ENCODE measurements at regions not wholly inside any gene's neighbourhood (a gene's known extent, or its start where the extent isn't known, plus 50 kb on each side); places are given as distances from the start of the nearest gene placed in this dataset.

GRCh38 chr2:58951722-58952121 lies 710.6 kb upstream of the FANCL start:
- H3K36me3 ChIP-seq (ENCODE audit: control insufficient read depth in 3 of 3, insufficient read depth in 2 of 3, low read depth in 1 of 3, low read length in 3 of 3): no peaks in the 10 kb centered on the region
- no peak for FAIRE-seq
- H3K9me3 ChIP-seq (ENCODE audit: control insufficient read depth in 2 of 2, insufficient read depth in 1 of 2, low read depth in 1 of 2, low read length in 1 of 2): no peaks in the 10 kb centered on the region
- 84 to 88% (median 85%) methylated on average over 3 of the region's 3 CpGs for WGBS, 3 donors
- H3K27me3 ChIP-seq (ENCODE audit: control insufficient read depth in 3 of 3, insufficient read depth in 3 of 3, low read length in 3 of 3): peaks cover 0 to 2% (median 2%) of the 10 kb centered on the region in 3 donors
- H3K4me1 ChIP-seq (ENCODE audit: control insufficient read depth in 3 of 3, insufficient read depth in 2 of 3, low read depth in 1 of 3, low read length in 2 of 3): no peaks in the 10 kb centered on the region
- no peak overlapping the region for H3K4me3 ChIP-seq (ENCODE audit: low read depth in 1 of 3, low read length in 3 of 3)
- H3K27ac ChIP-seq (ENCODE audit: low read depth in 1 of 3, low read length in 2 of 3): no peak overlapping the region
- no peak for DNase-seq

GRCh38 chr2:58950795-58951462 lies 709.8 kb upstream of the FANCL start:
- Histone ChIP-seq H3K27ac (ENCODE audit: low read depth in 1 of 3, low read length in 2 of 3) (no peak overlapping the region), H3K36me3 (ENCODE audit: control insufficient read depth in 3 of 3, insufficient read depth in 2 of 3, low read depth in 1 of 3, low read length in 3 of 3) (no peaks in the 10 kb centered on the region), H3K27me3 (ENCODE audit: control insufficient read depth in 3 of 3, insufficient read depth in 3 of 3, low read length in 3 of 3) (peaks cover 0 to 2% (median 2%) of the 10 kb centered on the region in 3 donors), H3K4me1 (ENCODE audit: control insufficient read depth in 3 of 3, insufficient read depth in 2 of 3, low read depth in 1 of 3, low read length in 2 of 3) (no peaks in the 10 kb centered on the region), H3K9me3 (ENCODE audit: control insufficient read depth in 2 of 2, insufficient read depth in 1 of 2, low read depth in 1 of 2, low read length in 1 of 2) (no peaks in the 10 kb centered on the region), H3K4me3 (ENCODE audit: low read depth in 1 of 3, low read length in 3 of 3) (no peak overlapping the region)
- FAIRE-seq (no peak), DNase-seq (no peak)
- WGBS, 3 donors: 79 to 85% (median 81%) methylated on average over 4 of the region's 4 CpGs

- H3K4me3 ChIP-seq (ENCODE audit: low read depth in 1 of 3, low read length in 3 of 3): no peak overlapping the region
- DNase-seq (no peak), FAIRE-seq (no peak)
- no peaks in the 10 kb centered on the region for H3K36me3 ChIP-seq (ENCODE audit: control insufficient read depth in 3 of 3, insufficient read depth in 2 of 3, low read depth in 1 of 3, low read length in 3 of 3)
- no peak overlapping the region for H3K27ac ChIP-seq (ENCODE audit: low read depth in 1 of 3, low read length in 2 of 3)
- no peaks in the 10 kb centered on the region for H3K27me3 ChIP-seq (ENCODE audit: control insufficient read depth in 3 of 3, insufficient read depth in 3 of 3, low read length in 3 of 3)
- H3K4me1 ChIP-seq (ENCODE audit: control insufficient read depth in 3 of 3, insufficient read depth in 2 of 3, low read depth in 1 of 3, low read length in 2 of 3): no peaks in the 10 kb centered on the region
- peaks cover 0 to 5% of the 10 kb centered on the region in 2 donors for H3K9me3 ChIP-seq (ENCODE audit: control insufficient read depth in 2 of 2, insufficient read depth in 1 of 2, low read depth in 1 of 2, low read length in 1 of 2)
Measured at GRCh38 chr2:58939388-58939787, 698.3 kb upstream of the FANCL start.

DNA sequence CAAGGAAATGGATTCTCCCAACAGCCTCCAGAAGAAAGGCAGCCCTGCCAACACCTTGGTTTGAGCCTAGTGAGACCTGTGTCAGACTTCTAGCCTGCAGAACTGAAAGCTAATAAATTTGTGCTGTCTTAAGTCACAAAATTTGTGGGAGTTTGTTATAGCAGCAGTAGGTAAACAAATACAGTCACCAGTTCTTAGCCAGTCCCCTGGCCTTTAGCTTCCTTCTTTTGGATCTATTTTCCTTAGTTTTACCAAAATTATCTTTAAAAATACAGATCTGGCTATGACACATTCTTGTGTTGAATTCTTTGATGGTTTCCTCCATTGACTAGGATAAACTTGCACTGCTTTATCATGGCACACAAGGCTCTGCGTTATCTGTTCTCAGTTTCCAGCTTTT lies 697.9 kb upstream of the FANCL start:
- Histone ChIP-seq H3K9me3 (ENCODE audit: control insufficient read depth in 2 of 2, insufficient read depth in 1 of 2, low read depth in 1 of 2, low read length in 1 of 2) (peaks cover 0 to 5% of the 10 kb centered on the region in 2 donors), H3K27me3 (ENCODE audit: control insufficient read depth in 3 of 3, insufficient read depth in 3 of 3, low read length in 3 of 3) (no peaks in the 10 kb centered on the region), H3K4me3 (ENCODE audit: low read depth in 1 of 3, low read length in 3 of 3) (no peak overlapping the region), H3K27ac (ENCODE audit: low read depth in 1 of 3, low read length in 2 of 3) (no peak overlapping the region), H3K4me1 (ENCODE audit: control insufficient read depth in 3 of 3, insufficient read depth in 2 of 3, low read depth in 1 of 3, low read length in 2 of 3) (no peaks in the 10 kb centered on the region), H3K36me3 (ENCODE audit: control insufficient read depth in 3 of 3, insufficient read depth in 2 of 3, low read depth in 1 of 3, low read length in 3 of 3) (no peaks in the 10 kb centered on the region)
- DNase-seq (no peak), FAIRE-seq (no peak)
- WGBS, 3 donors: 89 to 96% (median 90%) methylated on average over 1 of the region's 1 CpG

DNA sequence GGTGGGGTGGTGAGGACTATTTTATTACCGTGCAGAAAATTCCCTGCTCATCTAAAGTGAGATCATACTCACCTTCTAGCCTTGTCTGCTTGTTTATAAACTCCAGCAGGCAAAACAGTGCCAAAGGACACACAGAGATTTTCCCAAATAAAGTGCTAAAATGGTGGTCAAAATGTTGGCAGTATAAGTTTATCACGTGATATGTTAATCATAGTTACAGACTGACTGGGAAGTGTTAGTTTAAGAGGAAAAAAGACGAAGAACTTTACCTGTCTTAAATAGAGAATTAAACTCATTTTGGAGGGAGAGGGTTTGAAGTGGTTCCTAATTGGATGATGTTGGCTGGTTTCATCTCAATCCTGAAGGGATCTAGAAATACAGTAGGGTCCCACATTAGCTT lies 691.7 kb upstream of the FANCL start:
- H3K4me3 ChIP-seq (ENCODE audit: low read depth in 1 of 3, low read length in 3 of 3): no peak overlapping the region
- H3K36me3 ChIP-seq (ENCODE audit: control insufficient read depth in 3 of 3, insufficient read depth in 2 of 3, low read depth in 1 of 3, low read length in 3 of 3): no peaks in the 10 kb centered on the region
- H3K9me3 ChIP-seq (ENCODE audit: control insufficient read depth in 2 of 2, insufficient read depth in 1 of 2, low read depth in 1 of 2, low read length in 1 of 2): no peaks in the 10 kb centered on the region
- no peak overlapping the region for H3K27ac ChIP-seq (ENCODE audit: low read depth in 1 of 3, low read length in 2 of 3)
- no peaks in the 10 kb centered on the region for H3K27me3 ChIP-seq (ENCODE audit: control insufficient read depth in 3 of 3, insufficient read depth in 3 of 3, low read length in 3 of 3)
- DNase-seq (no peak), FAIRE-seq (no peak)
- WGBS, 3 donors: 83 to 88% (median 86%) methylated on average over 3 of the region's 3 CpGs
- H3K4me1 ChIP-seq (ENCODE audit: control insufficient read depth in 3 of 3, insufficient read depth in 2 of 3, low read depth in 1 of 3, low read length in 2 of 3): no peaks in the 10 kb centered on the region

DNA sequence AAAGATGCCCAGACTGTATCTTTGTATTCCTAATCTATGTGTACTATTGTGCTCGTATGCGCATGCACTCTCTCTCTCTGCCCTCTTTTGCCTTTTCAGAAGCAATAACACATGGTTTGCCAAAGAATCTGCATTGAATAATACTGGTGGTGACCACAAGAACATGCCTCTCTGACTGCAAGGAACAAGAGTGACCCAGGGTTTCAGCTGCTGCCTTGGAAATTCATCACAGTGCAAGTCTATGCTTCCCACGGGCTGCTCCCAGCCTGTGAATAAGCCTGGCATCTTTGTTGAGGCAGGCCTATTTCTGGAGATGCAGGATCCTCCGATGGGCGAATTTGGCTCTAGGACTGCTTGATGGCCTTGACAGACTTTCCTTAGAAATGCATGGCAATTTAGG lies 689.4 kb upstream of the FANCL start:
- FAIRE-seq: no peak
- Histone ChIP-seq H3K27ac (ENCODE audit: low read depth in 1 of 3, low read length in 2 of 3) (no peak overlapping the region), H3K27me3 (ENCODE audit: control insufficient read depth in 3 of 3, insufficient read depth in 3 of 3, low read length in 3 of 3) (no peaks in the 10 kb centered on the region), H3K36me3 (ENCODE audit: control insufficient read depth in 3 of 3, insufficient read depth in 2 of 3, low read depth in 1 of 3, low read length in 3 of 3) (no peaks in the 10 kb centered on the region), H3K4me1 (ENCODE audit: control insufficient read depth in 3 of 3, insufficient read depth in 2 of 3, low read depth in 1 of 3, low read length in 2 of 3) (no peaks in the 10 kb centered on the region), H3K9me3 (ENCODE audit: control insufficient read depth in 2 of 2, insufficient read depth in 1 of 2, low read depth in 1 of 2, low read length in 1 of 2) (no peaks in the 10 kb centered on the region), H3K4me3 (ENCODE audit: low read depth in 1 of 3, low read length in 3 of 3) (no peak overlapping the region)
- 84 to 91% (median 91%) methylated on average over 5 of the region's 5 CpGs for WGBS, 3 donors
- DNase-seq: no peak

DNA sequence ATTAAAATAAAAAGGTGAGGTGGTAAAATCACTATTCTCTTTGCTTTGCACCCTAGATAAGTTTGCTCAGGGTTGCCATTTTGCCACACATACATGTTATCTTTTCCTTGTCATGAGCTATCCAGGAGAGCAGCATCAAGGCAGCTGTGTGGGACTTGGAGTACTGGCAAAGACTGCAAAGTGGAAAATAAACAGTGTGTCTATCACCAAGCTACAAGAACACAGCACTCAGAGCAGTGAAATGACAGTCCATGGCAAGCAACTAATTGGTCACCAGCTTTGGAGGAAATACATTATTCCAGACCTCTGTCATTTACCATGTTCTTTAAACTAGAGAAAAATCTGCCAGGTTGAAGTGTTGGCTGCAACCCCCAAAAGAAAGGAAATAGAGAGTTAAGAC lies 687.8 kb upstream of the FANCL start:
- H3K9me3 ChIP-seq (ENCODE audit: control insufficient read depth in 2 of 2, insufficient read depth in 1 of 2, low read depth in 1 of 2, low read length in 1 of 2): no peaks in the 10 kb centered on the region
- no peaks in the 10 kb centered on the region for H3K36me3 ChIP-seq (ENCODE audit: control insufficient read depth in 3 of 3, insufficient read depth in 2 of 3, low read depth in 1 of 3, low read length in 3 of 3)
- H3K4me3 ChIP-seq (ENCODE audit: low read depth in 1 of 3, low read length in 3 of 3): no peak overlapping the region
- FAIRE-seq: no peak
- DNase-seq: no peak
- no peak overlapping the region for H3K27ac ChIP-seq (ENCODE audit: low read depth in 1 of 3, low read length in 2 of 3)
- no peaks in the 10 kb centered on the region for H3K4me1 ChIP-seq (ENCODE audit: control insufficient read depth in 3 of 3, insufficient read depth in 2 of 3, low read depth in 1 of 3, low read length in 2 of 3)
- H3K27me3 ChIP-seq (ENCODE audit: control insufficient read depth in 3 of 3, insufficient read depth in 3 of 3, low read length in 3 of 3): no peaks in the 10 kb centered on the region

DNA sequence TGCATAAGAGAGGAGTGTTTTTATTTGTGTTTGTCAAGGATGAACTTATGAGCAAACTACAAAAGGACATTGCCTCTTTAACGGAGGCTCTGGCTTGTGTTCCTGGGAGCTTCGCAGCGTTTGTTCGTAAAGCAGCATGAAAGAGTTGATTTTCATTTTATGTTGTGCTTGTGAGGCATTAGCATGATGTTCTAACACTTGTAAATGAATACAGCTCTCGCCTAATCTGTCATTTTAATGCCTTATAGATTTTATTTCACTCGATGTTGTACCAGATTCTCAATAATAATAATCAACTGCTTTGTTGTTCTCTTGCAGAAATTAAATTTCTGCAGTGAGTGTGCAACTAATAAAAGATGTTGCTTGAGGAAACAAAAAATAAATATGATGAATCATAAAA lies 687.3 kb upstream of the FANCL start:
- no peaks in the 10 kb centered on the region for H3K36me3 ChIP-seq (ENCODE audit: control insufficient read depth in 3 of 3, insufficient read depth in 2 of 3, low read depth in 1 of 3, low read length in 3 of 3)
- H3K4me1 ChIP-seq (ENCODE audit: control insufficient read depth in 3 of 3, insufficient read depth in 2 of 3, low read depth in 1 of 3, low read length in 2 of 3): no peaks in the 10 kb centered on the region
- FAIRE-seq (no peak), DNase-seq (no peak)
- 58 to 83% (median 79%) methylated on average over 6 of the region's 6 CpGs for WGBS, 3 donors
- H3K9me3 ChIP-seq (ENCODE audit: control insufficient read depth in 2 of 2, insufficient read depth in 1 of 2, low read depth in 1 of 2, low read length in 1 of 2): no peaks in the 10 kb centered on the region
- H3K27me3 ChIP-seq (ENCODE audit: control insufficient read depth in 3 of 3, insufficient read depth in 3 of 3, low read length in 3 of 3): no peaks in the 10 kb centered on the region
- no peak overlapping the region for H3K27ac ChIP-seq (ENCODE audit: low read depth in 1 of 3, low read length in 2 of 3)
- H3K4me3 ChIP-seq (ENCODE audit: low read depth in 1 of 3, low read length in 3 of 3): no peak overlapping the region

- FAIRE-seq (no peak), DNase-seq (no peak)
- H3K4me3 ChIP-seq (ENCODE audit: low read depth in 1 of 3, low read length in 3 of 3): no peak overlapping the region
- WGBS, 3 donors: 92 to 94% (median 93%) methylated on average over 5 of the region's 5 CpGs
- H3K36me3 ChIP-seq (ENCODE audit: control insufficient read depth in 3 of 3, insufficient read depth in 2 of 3, low read depth in 1 of 3, low read length in 3 of 3): no peaks in the 10 kb centered on the region
- no peaks in the 10 kb centered on the region for H3K4me1 ChIP-seq (ENCODE audit: control insufficient read depth in 3 of 3, insufficient read depth in 2 of 3, low read depth in 1 of 3, low read length in 2 of 3)
- H3K27ac ChIP-seq (ENCODE audit: low read depth in 1 of 3, low read length in 2 of 3): no peak overlapping the region
- H3K27me3 ChIP-seq (ENCODE audit: control insufficient read depth in 3 of 3, insufficient read depth in 3 of 3, low read length in 3 of 3): no peaks in the 10 kb centered on the region
- H3K9me3 ChIP-seq (ENCODE audit: control insufficient read depth in 2 of 2, insufficient read depth in 1 of 2, low read depth in 1 of 2, low read length in 1 of 2): no peaks in the 10 kb centered on the region
Measured at GRCh38 chr2:58926112-58926511, 685.0 kb upstream of the FANCL start.

All from small intestine (tissue), 7 donors.